NT2/D1 (cell line): ENCODE measurements at regions not wholly inside any gene's neighbourhood (a gene's known extent, or its start where the extent isn't known, plus 50 kb on each side); places are given as distances from the start of the nearest gene placed in this dataset.

ENCODE experiments used
- DNase-seq: peaks from one replicate; pipeline ENCODE4 v3.0.0-alpha.2; 2011; ENCODE audit warnings: low read depth, low spot score
- H3K27me3 ChIP-seq: 2 replicates; pipeline ENCODE4 v1.6.0; 2011; ENCODE audit warnings: mild to moderate bottlenecking; ENCODE audit not compliant: insufficient read length, insufficient read depth
- H3K36me3 ChIP-seq: 2 replicates; pipeline ENCODE4 v1.6.1; 2011; ENCODE audit warnings: mild to moderate bottlenecking, low read length, mixed read lengths; ENCODE audit not compliant: insufficient read depth, insufficient read length
- H3K4me1 ChIP-seq: 2 replicates; pipeline ENCODE4 v1.5.1; 2011; ENCODE audit not compliant: insufficient read depth, insufficient read length
- H3K4me3 ChIP-seq: 2 replicates; pipeline ENCODE4 v1.5.1; 2011; ENCODE audit warnings: low read depth; ENCODE audit not compliant: insufficient read length
- H3K9ac ChIP-seq: 2 replicates; pipeline ENCODE4 v1.6.0; 2011; ENCODE audit warnings: low read depth; ENCODE audit not compliant: insufficient read length
- H3K9me3 ChIP-seq: 2 replicates; pipeline ENCODE4 v1.5.1; 2011; ENCODE audit warnings: mild to moderate bottlenecking, low read length; ENCODE audit not compliant: insufficient read depth
- SUZ12 ChIP-seq: IDR thresholded peaks from 2 replicates; pipeline ENCODE4 v1.6.1; 2011; ENCODE audit not compliant: insufficient read length, insufficient read depth; ENCODE audit errors: extremely low read depth
- YY1 ChIP-seq: IDR thresholded peaks from 2 replicates; pipeline ENCODE4 v1.6.1; 2011; ENCODE audit not compliant: insufficient read length, insufficient read depth
- ZNF274 ChIP-seq: IDR thresholded peaks from 2 replicates; pipeline ENCODE4 v1.6.1; 2011; ENCODE audit warnings: mild to moderate bottlenecking, low read depth, low read length

- DNase-seq = no peak
- Histone ChIP-seq H3K27me3 (no peaks in the 10 kb centered on the region), H3K9ac (no peak overlapping the region), H3K4me3 (no peak overlapping the region), H3K36me3 (no peaks in the 10 kb centered on the region), H3K4me1 (no peaks in the 10 kb centered on the region), H3K9me3 (no peaks in the 10 kb centered on the region)
- TF ChIP-seq ZNF274 (no peak), YY1 (no peak), SUZ12 (no peak)
These were observed 54.2 kb upstream of the FRMD4A start for GRCh38 chr10:14384915-14385314.

- no peak for DNase-seq
- Histone ChIP-seq H3K9me3 (no peaks in the 10 kb centered on the region), H3K9ac (no peak overlapping the region), H3K4me1 (no peaks in the 10 kb centered on the region), H3K27me3 (no peaks in the 10 kb centered on the region), H3K4me3 (no peak overlapping the region), H3K36me3 (no peaks in the 10 kb centered on the region)
- TF ChIP-seq YY1 (no peak), ZNF274 (no peak), SUZ12 (no peak)
These were observed 53.5 kb upstream of the FRMD4A start for GRCh38 chr10:14384116-14384730.

- Histone ChIP-seq H3K4me3 (no peak overlapping the region), H3K36me3 (no peaks in the 10 kb centered on the region)
- TF ChIP-seq ZNF274 = no peak
- no peak for TF ChIP-seq YY1
- no peak for TF ChIP-seq SUZ12
These were observed 52.5 kb upstream of the FRMD4A start for GRCh38 chr10:14383266-14383665.

GRCh38 chr10:14382531-14382930, 51.8 kb upstream of the FRMD4A start:
- H3K9me3 ChIP-seq = no peaks in the 10 kb centered on the region
- H3K4me3 ChIP-seq = no peak overlapping the region
- H3K27me3 ChIP-seq = no peaks in the 10 kb centered on the region
- no peak for TF ChIP-seq ZNF274
- no peaks in the 10 kb centered on the region for H3K36me3 ChIP-seq
- no peak overlapping the region for H3K9ac ChIP-seq
- H3K4me1 ChIP-seq = no peaks in the 10 kb centered on the region
- DNase-seq = no peak

More at GRCh38 chr10:14383266-14383665, 52.5 kb upstream of the FRMD4A start:
- DNase-seq = no peak
- Histone ChIP-seq H3K9me3 (no peaks in the 10 kb centered on the region), H3K4me1 (no peaks in the 10 kb centered on the region), H3K9ac (no peak overlapping the region), H3K27me3 (no peaks in the 10 kb centered on the region)

- no peaks in the 10 kb centered on the region for H3K27me3 ChIP-seq
These were observed 51.3 kb upstream of the FRMD4A start for GRCh38 chr10:14382022-14382421.

GRCh38 chr10:14381475-14381874, 50.8 kb upstream of the FRMD4A start:
- H3K9ac ChIP-seq = no peak overlapping the region
- TF ChIP-seq SUZ12 (no peak), ZNF274 (no peak), YY1 (no peak)
- no peaks in the 10 kb centered on the region for H3K36me3 ChIP-seq
- H3K9me3 ChIP-seq = no peaks in the 10 kb centered on the region
- no peaks in the 10 kb centered on the region for H3K4me1 ChIP-seq
- H3K27me3 ChIP-seq = no peaks in the 10 kb centered on the region
- H3K4me3 ChIP-seq = no peak overlapping the region
- no peak for DNase-seq

More at GRCh38 chr10:14382022-14382421, 51.3 kb upstream of the FRMD4A start:
- no peaks in the 10 kb centered on the region for H3K4me1 ChIP-seq
- H3K9ac ChIP-seq = no peak overlapping the region
- TF ChIP-seq ZNF274 (no peak), SUZ12 (no peak), YY1 (no peak)
- H3K36me3 ChIP-seq = no peaks in the 10 kb centered on the region
- no peak overlapping the region for H3K4me3 ChIP-seq
- no peaks in the 10 kb centered on the region for H3K9me3 ChIP-seq
- DNase-seq = no peak

- Histone ChIP-seq H3K36me3 (no peaks in the 10 kb centered on the region), H3K4me1 (no peaks in the 10 kb centered on the region), H3K9me3 (no peaks in the 10 kb centered on the region), H3K9ac (no peak overlapping the region), H3K27me3 (no peaks in the 10 kb centered on the region), H3K4me3 (no peak overlapping the region)
- TF ChIP-seq YY1 = no peak
- TF ChIP-seq SUZ12 = no peak
- TF ChIP-seq ZNF274 = no peak
- no peak for DNase-seq
These were observed 50.0 kb upstream of the FRMD4A start for GRCh38 chr10:14380746-14381145.
